SH-SY5Y (cell line): ENCODE measurements at regions not wholly inside any gene's neighbourhood (a gene's known extent, or its start where the extent isn't known, plus 50 kb on each side); places are given as distances from the start of the nearest gene placed in this dataset.

Source experiments
- GATA2 ChIP-seq: IDR thresholded peaks from 2 replicates; pipeline ENCODE4 v1.6.1; 2011; ENCODE audit warnings: mild to moderate bottlenecking, low read depth, low read length
- GATA3 ChIP-seq: IDR thresholded peaks from 2 replicates; pipeline ENCODE4 v1.6.1; 2011; ENCODE audit warnings: low read depth, mild to moderate bottlenecking, low read length, moderate library complexity

GRCh38 chr1:217261636-217262035 lies 369.3 kb downstream of the GPATCH2 start:
- TF ChIP-seq GATA2 = no peak
- TF ChIP-seq GATA3 = no peak
